HUES48 (cell line): ENCODE measurements at regions not wholly inside any gene's neighbourhood (a gene's known extent, or its start where the extent isn't known, plus 50 kb on each side); places are given as distances from the start of the nearest gene placed in this dataset.
"Not testable (repeated sequence)": the region's sequence is repeated elsewhere in the genome, so short reads cannot be mapped to it uniquely, and the experiment has no call there.

Source experiments
- H3K27ac ChIP-seq: one replicate; pipeline ENCODE4 v1.7.0; 2013; ENCODE audit warnings: low read depth, low read length, inconsistent platforms
- H3K27me3 ChIP-seq: 2 replicates; pipeline ENCODE4 v1.6.1; 2013; ENCODE audit warnings: mild to moderate bottlenecking, low read length; ENCODE audit not compliant: control insufficient read depth, insufficient read depth
- H3K36me3 ChIP-seq: 2 replicates; pipeline ENCODE4 v1.6.1; 2013; ENCODE audit warnings: low read length; ENCODE audit not compliant: control insufficient read depth, insufficient read depth
- H3K4me1 ChIP-seq: 2 replicates; pipeline ENCODE4 v1.6.1; 2013; ENCODE audit warnings: mild to moderate bottlenecking, low read length; ENCODE audit not compliant: control insufficient read depth, insufficient read depth
- H3K4me3 ChIP-seq: 2 replicates; pipeline ENCODE4 v1.5.1; 2013; ENCODE audit warnings: mild to moderate bottlenecking, low read depth, low read length
- H3K9ac ChIP-seq: 2 replicates; pipeline ENCODE4 v1.6.1; 2013; ENCODE audit warnings: mild to moderate bottlenecking, low read depth, low read length, moderate library complexity
- H3K9me3 ChIP-seq: 2 replicates; pipeline ENCODE4 v1.6.1; 2013; ENCODE audit warnings: low read length; ENCODE audit not compliant: control insufficient read depth, insufficient read depth

DNA sequence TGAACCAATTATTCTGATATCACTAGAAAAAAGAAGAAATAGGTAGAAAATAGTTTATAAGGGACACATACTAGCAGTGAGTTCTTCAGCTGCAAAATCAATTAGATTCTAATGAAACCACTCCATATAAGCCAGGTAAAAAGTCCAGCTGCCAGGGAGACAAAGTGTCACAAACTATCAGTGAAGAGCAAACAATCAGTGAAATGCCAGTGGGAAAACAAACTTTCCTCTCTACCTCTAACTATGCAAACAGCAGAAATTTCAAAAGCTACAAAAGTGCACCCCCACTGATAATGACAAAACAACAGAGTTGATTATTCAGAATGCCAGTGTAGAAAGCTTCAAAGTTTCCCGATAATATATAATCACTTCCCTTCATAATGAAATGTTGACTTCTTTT, 637.2 kb upstream of the ITGA1 start:
- H3K4me3 ChIP-seq = no peak overlapping the region
- no peak overlapping the region for H3K27ac ChIP-seq
- no peaks in the 10 kb centered on the region for H3K27me3 ChIP-seq
- no peak overlapping the region for H3K9ac ChIP-seq
- no peaks in the 10 kb centered on the region for H3K9me3 ChIP-seq
- no peaks in the 10 kb centered on the region for H3K36me3 ChIP-seq
- H3K4me1 ChIP-seq = peaks cover 10% of the 10 kb centered on the region

DNA sequence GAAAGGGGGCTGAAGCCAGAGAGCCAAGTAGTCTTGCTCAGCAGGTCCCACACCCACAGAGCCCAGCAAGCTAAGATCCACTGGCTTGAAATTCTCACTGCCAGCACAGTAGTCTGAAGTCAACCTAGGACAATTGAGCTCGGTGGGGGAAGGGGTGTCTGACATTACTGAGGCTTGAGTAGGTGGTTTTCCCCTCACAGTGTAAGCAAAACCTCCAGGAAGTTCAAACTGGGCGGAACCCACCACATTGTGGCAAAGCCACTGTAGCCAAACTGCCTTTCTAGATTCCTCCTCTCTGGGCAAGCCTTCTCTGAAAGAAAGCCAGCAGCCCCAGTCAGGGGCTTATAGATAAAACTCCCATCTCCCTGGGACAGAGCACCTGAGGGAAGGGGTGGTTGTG, 630.9 kb upstream of the ITGA1 start:
- not testable (repeated sequence) for H3K27me3 ChIP-seq, H3K27ac ChIP-seq, H3K9ac ChIP-seq, H3K36me3 ChIP-seq, H3K4me1 ChIP-seq, H3K4me3 ChIP-seq, H3K9me3 ChIP-seq

DNA sequence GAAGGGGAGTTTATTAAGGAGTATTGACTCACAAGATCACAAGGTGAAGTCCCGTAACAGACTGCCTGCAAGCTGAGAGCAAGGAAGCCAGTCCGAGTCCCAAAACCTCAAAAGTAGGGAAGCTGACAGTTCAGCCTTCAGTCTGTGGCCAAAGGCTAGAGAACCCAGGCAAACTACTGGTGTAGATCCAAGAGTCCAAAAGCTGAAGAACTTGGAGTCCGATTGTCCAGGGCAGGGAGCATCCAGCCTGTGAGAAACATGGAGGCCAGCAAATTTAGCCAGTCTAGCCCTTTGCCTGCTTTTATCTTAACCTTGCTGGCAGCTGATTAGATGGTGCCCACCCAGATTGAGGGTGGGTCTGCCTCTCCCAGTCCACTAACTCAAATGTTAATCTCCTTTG, 621.9 kb upstream of the ITGA1 start:
- not testable (repeated sequence) for H3K9me3 ChIP-seq, H3K36me3 ChIP-seq, H3K9ac ChIP-seq, H3K27me3 ChIP-seq, H3K27ac ChIP-seq, H3K4me1 ChIP-seq, H3K4me3 ChIP-seq

DNA sequence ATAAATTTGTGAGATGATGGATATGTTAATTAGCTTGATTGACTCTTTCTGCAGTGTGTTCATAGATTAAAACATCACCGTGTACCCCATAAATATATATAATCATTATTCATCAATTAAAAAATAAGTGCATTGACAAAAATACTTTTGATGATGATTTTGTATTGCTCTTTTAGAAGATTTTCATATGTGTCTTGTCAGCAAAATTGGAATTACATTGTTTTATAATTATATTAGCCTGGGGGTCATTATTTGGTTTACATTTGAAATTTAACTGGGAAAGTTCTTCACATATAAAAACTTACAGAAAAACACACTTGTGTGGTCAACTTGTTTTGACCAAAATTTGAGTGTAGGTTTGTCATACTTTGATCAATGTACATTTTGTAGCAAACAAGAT, 614.6 kb upstream of the ITGA1 start:
- H3K4me1 ChIP-seq = no peaks in the 10 kb centered on the region
- no peaks in the 10 kb centered on the region for H3K9me3 ChIP-seq
- H3K27me3 ChIP-seq = no peaks in the 10 kb centered on the region
- H3K36me3 ChIP-seq = no peaks in the 10 kb centered on the region
- no peak overlapping the region for H3K4me3 ChIP-seq
- no peak overlapping the region for H3K9ac ChIP-seq
- no peak overlapping the region for H3K27ac ChIP-seq

DNA sequence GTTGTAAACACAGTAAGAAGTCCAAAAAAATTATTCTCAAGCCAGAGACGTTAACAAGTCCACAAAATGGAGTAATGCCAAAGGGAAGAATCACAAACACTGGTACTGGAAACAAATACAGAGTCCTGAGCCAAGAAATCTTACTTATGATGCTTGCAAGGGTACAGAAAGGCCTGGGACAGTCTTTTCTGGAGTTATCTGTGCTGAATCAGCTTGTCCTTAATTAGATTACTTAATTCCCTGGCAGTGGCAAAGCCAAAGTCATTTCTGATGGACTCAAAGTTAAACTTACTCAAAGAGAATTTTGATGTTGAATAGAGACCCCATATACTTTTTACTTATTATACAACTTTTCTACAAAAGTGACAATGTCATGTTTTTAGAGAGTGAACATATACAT, 610.5 kb upstream of the ITGA1 start:
- H3K4me1 ChIP-seq = no peaks in the 10 kb centered on the region
- no peak overlapping the region for H3K4me3 ChIP-seq
- no peaks in the 10 kb centered on the region for H3K9me3 ChIP-seq
- no peak overlapping the region for H3K27ac ChIP-seq
- no peaks in the 10 kb centered on the region for H3K27me3 ChIP-seq
- no peak overlapping the region for H3K9ac ChIP-seq
- H3K36me3 ChIP-seq = no peaks in the 10 kb centered on the region

DNA sequence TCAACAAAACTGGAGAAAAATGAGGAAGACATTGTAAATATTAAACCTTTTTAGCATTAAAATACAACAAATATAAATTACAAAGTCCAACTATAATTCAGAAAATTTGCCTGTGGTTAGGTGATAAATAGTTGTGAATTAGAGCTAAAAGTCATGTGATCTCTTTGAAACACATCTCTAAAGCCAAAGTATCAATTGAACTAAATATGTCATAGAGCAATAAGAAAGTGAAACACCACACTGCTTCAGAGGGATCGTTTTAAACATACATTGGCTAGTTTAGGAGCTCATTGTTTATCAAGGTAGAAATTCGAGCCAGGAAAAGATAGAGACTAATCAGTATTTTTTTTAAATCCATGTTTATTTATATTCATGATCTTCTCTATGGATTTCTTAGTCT, 606.3 kb upstream of the ITGA1 start:
- H3K27ac ChIP-seq = no peak overlapping the region
- H3K36me3 ChIP-seq = no peaks in the 10 kb centered on the region
- H3K9me3 ChIP-seq = no peaks in the 10 kb centered on the region
- H3K27me3 ChIP-seq = no peaks in the 10 kb centered on the region
- H3K9ac ChIP-seq = no peak overlapping the region
- no peak overlapping the region for H3K4me3 ChIP-seq
- no peaks in the 10 kb centered on the region for H3K4me1 ChIP-seq

DNA sequence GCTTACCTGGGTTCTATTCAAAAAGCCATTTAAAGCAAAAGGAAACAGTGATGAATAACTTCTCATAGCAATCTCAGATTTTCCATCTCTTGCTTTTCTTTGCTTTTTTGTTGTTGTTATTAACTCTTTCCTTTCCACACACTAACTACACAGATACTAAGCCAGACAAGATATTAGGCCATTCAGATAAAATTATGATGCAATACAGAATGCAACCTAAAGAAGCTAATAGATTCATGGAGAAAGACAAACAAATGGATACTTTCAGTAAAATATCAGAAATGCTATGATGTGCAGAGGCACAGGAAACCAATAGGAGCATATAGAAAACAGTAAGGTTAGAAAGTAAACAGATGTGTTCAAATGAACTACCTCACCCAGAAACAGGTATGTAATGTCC, 597.0 kb upstream of the ITGA1 start:
- no peaks in the 10 kb centered on the region for H3K27me3 ChIP-seq
- H3K27ac ChIP-seq = no peak overlapping the region
- H3K4me3 ChIP-seq = no peak overlapping the region
- H3K4me1 ChIP-seq = no peaks in the 10 kb centered on the region
- no peaks in the 10 kb centered on the region for H3K9me3 ChIP-seq
- no peaks in the 10 kb centered on the region for H3K36me3 ChIP-seq
- no peak overlapping the region for H3K9ac ChIP-seq

DNA sequence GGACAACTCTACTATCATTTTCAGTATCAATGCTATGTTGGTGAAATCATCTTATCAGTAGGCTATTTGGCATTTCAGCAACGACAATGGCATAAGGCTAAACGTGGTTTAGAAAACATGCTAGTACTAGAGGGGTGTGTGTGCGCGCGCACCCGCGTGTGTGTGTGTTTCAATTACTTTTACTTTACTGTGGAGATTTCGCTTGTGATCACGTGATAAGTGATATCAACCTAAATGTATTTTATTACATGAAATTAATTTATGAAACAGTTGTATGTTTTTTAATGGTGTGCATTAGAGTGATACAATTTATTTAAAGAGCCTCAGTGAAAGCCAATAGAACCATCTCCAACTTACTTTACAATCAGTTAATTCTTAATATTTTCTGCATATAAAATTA, 587.9 kb upstream of the ITGA1 start:
- Histone ChIP-seq H3K4me1 (no peaks in the 10 kb centered on the region), H3K36me3 (no peaks in the 10 kb centered on the region), H3K27ac (no peak overlapping the region), H3K4me3 (no peak overlapping the region), H3K9ac (no peak overlapping the region), H3K27me3 (no peaks in the 10 kb centered on the region), H3K9me3 (no peaks in the 10 kb centered on the region)

DNA sequence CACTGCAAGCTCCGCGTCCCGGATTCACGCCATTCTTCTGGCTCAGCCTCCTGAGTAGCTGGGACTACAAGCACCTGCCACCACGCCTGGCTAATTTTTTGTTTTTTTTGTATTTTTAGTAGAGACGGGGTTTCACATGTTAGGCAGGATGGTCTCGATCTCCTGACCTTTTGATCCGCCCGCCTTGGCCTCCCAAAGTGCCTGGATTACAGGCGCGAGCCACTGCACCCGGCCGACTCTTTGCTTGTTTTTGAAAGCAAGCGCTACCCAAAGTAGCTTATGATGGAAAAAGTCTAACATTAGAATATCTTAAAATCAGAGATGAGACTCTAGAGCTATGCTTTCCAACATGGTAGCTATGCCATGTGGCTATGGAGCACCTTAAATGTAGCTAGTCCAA, 585.5 kb upstream of the ITGA1 start:
- Histone ChIP-seq H3K4me1 (no peaks in the 10 kb centered on the region), H3K36me3 (no peaks in the 10 kb centered on the region), H3K27me3 (no peaks in the 10 kb centered on the region), H3K9ac (no peak overlapping the region), H3K27ac (no peak overlapping the region), H3K4me3 (no peak overlapping the region), H3K9me3 (no peaks in the 10 kb centered on the region)

DNA sequence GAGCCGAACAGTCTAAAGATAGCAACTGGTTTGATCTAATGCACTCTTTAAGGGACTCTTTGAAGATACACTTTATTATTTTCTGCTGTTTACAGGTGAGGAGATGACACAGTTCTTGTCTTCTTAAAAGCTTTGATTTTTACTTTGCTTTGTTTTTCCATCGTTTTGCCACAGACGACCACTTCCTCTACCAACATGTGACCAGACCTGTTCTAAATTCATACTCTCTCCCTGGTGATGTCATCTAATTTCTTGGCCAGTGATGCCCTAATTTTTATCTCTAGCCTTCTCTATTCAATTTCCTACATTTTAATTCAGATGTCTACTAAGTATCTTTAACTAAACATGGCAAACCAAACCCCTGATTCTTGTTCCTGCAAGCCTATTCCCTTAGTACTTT, 583.4 kb upstream of the ITGA1 start:
- no peak overlapping the region for H3K27ac ChIP-seq
- no peak overlapping the region for H3K9ac ChIP-seq
- no peaks in the 10 kb centered on the region for H3K4me1 ChIP-seq
- no peaks in the 10 kb centered on the region for H3K36me3 ChIP-seq
- no peaks in the 10 kb centered on the region for H3K27me3 ChIP-seq
- no peak overlapping the region for H3K4me3 ChIP-seq
- no peaks in the 10 kb centered on the region for H3K9me3 ChIP-seq
